ENCODE measurements at regions not wholly inside any gene's neighbourhood (a gene's known extent, or its start where the extent isn't known, plus 50 kb on each side); places are given as distances from the start of the nearest gene placed in this dataset.

GRCh38 chr17:51439395-51440229, 179.3 kb downstream of the UTP18 start:
- H3K4ac ChIP-seq (ENCODE audit: low read depth in 1 of 2, low read length in 2 of 2) = no peak overlapping the region
- no peaks in the 10 kb centered on the region for H3K9me3 ChIP-seq (ENCODE audit: control insufficient read depth, low read length)
- H3K4me2 ChIP-seq (ENCODE audit: low read length, poor library complexity, severe bottlenecking) = no peak overlapping the region
- no peak overlapping the region for H4K8ac ChIP-seq (ENCODE audit: low read length)
- no peak overlapping the region for H2BK5ac ChIP-seq (ENCODE audit: low read depth, low read length, poor library complexity, severe bottlenecking)
- H2AK5ac ChIP-seq (ENCODE audit: low read length, severe bottlenecking) = no peak overlapping the region
- no peaks in the 10 kb centered on the region for H3K79me1 ChIP-seq (replicated peaks; ENCODE audit: low read length, poor library complexity, severe bottlenecking)
- no peak overlapping the region for H3K9ac ChIP-seq (ENCODE audit: low read length)
- H2BK12ac ChIP-seq (ENCODE audit: low read length in 2 of 2) = no peak overlapping the region
- H2BK15ac ChIP-seq (ENCODE audit: low read depth, poor library complexity, severe bottlenecking) = no peak overlapping the region
- no peak overlapping the region for H3K18ac ChIP-seq (ENCODE audit: low read depth in 1 of 2, low read length in 2 of 2)
- no peak overlapping the region for H2BK120ac ChIP-seq (ENCODE audit: low read depth, low read length)
- H4K91ac ChIP-seq (ENCODE audit: low read length) = no peak overlapping the region
- no peak overlapping the region for H3K27ac ChIP-seq (ENCODE audit: low read length, poor library complexity, severe bottlenecking)
- no peaks in the 10 kb centered on the region for H3K27me3 ChIP-seq (ENCODE audit: control insufficient read depth in 1 of 2, insufficient read depth in 1 of 2, low read length in 2 of 2)
- no peak overlapping the region for H2AFZ ChIP-seq (ENCODE audit: low read depth, low read length)
- no peak overlapping the region for H3K4me3 ChIP-seq (ENCODE audit: insufficient read depth in 1 of 2, low read depth in 1 of 2, low read length in 2 of 2)
- 40% methylated on average over 8 of the region's 8 CpGs for WGBS
- DNase-seq = no peak
- no peaks in the 10 kb centered on the region for H3K36me3 ChIP-seq (ENCODE audit: control insufficient read depth in 1 of 2, insufficient read depth in 2 of 2, low read depth in 1 of 2, low read length in 2 of 2)
- H3K14ac ChIP-seq (ENCODE audit: low read length in 2 of 2) = no peak overlapping the region
- no peak overlapping the region for H3K23ac ChIP-seq (ENCODE audit: low read length in 2 of 2)
- H3K4me1 ChIP-seq (ENCODE audit: control insufficient read depth, insufficient read depth, low read depth, low read length) = no peaks in the 10 kb centered on the region

GRCh38 chr17:51441431-51441830, 181.1 kb downstream of the UTP18 start:
- no peaks in the 10 kb centered on the region for H3K9me3 ChIP-seq (ENCODE audit: control insufficient read depth, low read length)
- no peak overlapping the region for H3K23ac ChIP-seq (ENCODE audit: low read length in 2 of 2)
- no peak overlapping the region for H3K9ac ChIP-seq (ENCODE audit: low read length)
- H3K4me2 ChIP-seq (ENCODE audit: low read length, poor library complexity, severe bottlenecking) = no peak overlapping the region
- H3K27ac ChIP-seq (ENCODE audit: low read length, poor library complexity, severe bottlenecking) = no peak overlapping the region
- H2AK5ac ChIP-seq (ENCODE audit: low read length, severe bottlenecking) = no peak overlapping the region
- H3K4ac ChIP-seq (ENCODE audit: low read depth in 1 of 2, low read length in 2 of 2) = no peak overlapping the region
- no peak overlapping the region for H2BK5ac ChIP-seq (ENCODE audit: low read depth, low read length, poor library complexity, severe bottlenecking)
- H3K14ac ChIP-seq (ENCODE audit: low read length in 2 of 2) = no peak overlapping the region
- no peaks in the 10 kb centered on the region for H3K4me1 ChIP-seq (ENCODE audit: control insufficient read depth, insufficient read depth, low read depth, low read length)
- H4K91ac ChIP-seq (ENCODE audit: low read length) = no peak overlapping the region
- no peak overlapping the region for H2BK12ac ChIP-seq (ENCODE audit: low read length in 2 of 2)
- H3K36me3 ChIP-seq (ENCODE audit: control insufficient read depth in 1 of 2, insufficient read depth in 2 of 2, low read depth in 1 of 2, low read length in 2 of 2) = no peaks in the 10 kb centered on the region
- no peaks in the 10 kb centered on the region for H3K27me3 ChIP-seq (ENCODE audit: control insufficient read depth in 1 of 2, insufficient read depth in 1 of 2, low read length in 2 of 2)
- H3K18ac ChIP-seq (ENCODE audit: low read depth in 1 of 2, low read length in 2 of 2) = no peak overlapping the region
- DNase-seq = no peak
- H2AFZ ChIP-seq (ENCODE audit: low read depth, low read length) = no peak overlapping the region
- no peak overlapping the region for H4K8ac ChIP-seq (ENCODE audit: low read length)
- WGBS = no CpG with 5 or more reads among the region's 1 CpG
- no peaks in the 10 kb centered on the region for H3K79me1 ChIP-seq (replicated peaks; ENCODE audit: low read length, poor library complexity, severe bottlenecking)
- H3K4me3 ChIP-seq (ENCODE audit: insufficient read depth in 1 of 2, low read depth in 1 of 2, low read length in 2 of 2) = no peak overlapping the region
- H2BK15ac ChIP-seq (ENCODE audit: low read depth, poor library complexity, severe bottlenecking) = no peak overlapping the region
- H2BK120ac ChIP-seq (ENCODE audit: low read depth, low read length) = no peak overlapping the region

- no peak overlapping the region for H3K27ac ChIP-seq (ENCODE audit: low read length, poor library complexity, severe bottlenecking)
- H2BK12ac ChIP-seq (ENCODE audit: low read length in 2 of 2) = no peak overlapping the region
- H3K23ac ChIP-seq (ENCODE audit: low read length in 2 of 2) = no peak overlapping the region
- H3K4me3 ChIP-seq (ENCODE audit: insufficient read depth in 1 of 2, low read depth in 1 of 2, low read length in 2 of 2) = no peak overlapping the region
- no peaks in the 10 kb centered on the region for H3K9me3 ChIP-seq (ENCODE audit: control insufficient read depth, low read length)
- no peak overlapping the region for H2AFZ ChIP-seq (ENCODE audit: low read depth, low read length)
- H3K36me3 ChIP-seq (ENCODE audit: control insufficient read depth in 1 of 2, insufficient read depth in 2 of 2, low read depth in 1 of 2, low read length in 2 of 2) = no peaks in the 10 kb centered on the region
- no peak overlapping the region for H2BK5ac ChIP-seq (ENCODE audit: low read depth, low read length, poor library complexity, severe bottlenecking)
- H3K4me2 ChIP-seq (ENCODE audit: low read length, poor library complexity, severe bottlenecking) = no peak overlapping the region
- H4K8ac ChIP-seq (ENCODE audit: low read length) = no peak overlapping the region
- no peak overlapping the region for H3K14ac ChIP-seq (ENCODE audit: low read length in 2 of 2)
- no peak overlapping the region for H2BK15ac ChIP-seq (ENCODE audit: low read depth, poor library complexity, severe bottlenecking)
- H3K27me3 ChIP-seq (ENCODE audit: control insufficient read depth in 1 of 2, insufficient read depth in 1 of 2, low read length in 2 of 2) = no peaks in the 10 kb centered on the region
- no peaks in the 10 kb centered on the region for H3K79me1 ChIP-seq (replicated peaks; ENCODE audit: low read length, poor library complexity, severe bottlenecking)
- H4K91ac ChIP-seq (ENCODE audit: low read length) = no peak overlapping the region
- no peak overlapping the region for H2AK5ac ChIP-seq (ENCODE audit: low read length, severe bottlenecking)
- WGBS = 66% methylated on average over 6 of the region's 6 CpGs
- no peak overlapping the region for H3K18ac ChIP-seq (ENCODE audit: low read depth in 1 of 2, low read length in 2 of 2)
- H3K9ac ChIP-seq (ENCODE audit: low read length) = no peak overlapping the region
- DNase-seq = no peak
- H2BK120ac ChIP-seq (ENCODE audit: low read depth, low read length) = no peak overlapping the region
- no peak overlapping the region for H3K4ac ChIP-seq (ENCODE audit: low read depth in 1 of 2, low read length in 2 of 2)
- H3K4me1 ChIP-seq (ENCODE audit: control insufficient read depth, insufficient read depth, low read depth, low read length) = no peaks in the 10 kb centered on the region
Observed at GRCh38 chr17:51442088-51442865, 181.9 kb downstream of the UTP18 start.

GRCh38 chr17:51443646-51444045, 183.3 kb downstream of the UTP18 start:
- no peak overlapping the region for H3K4me2 ChIP-seq (ENCODE audit: low read length, poor library complexity, severe bottlenecking)
- H3K23ac ChIP-seq (ENCODE audit: low read length in 2 of 2) = no peak overlapping the region
- H4K8ac ChIP-seq (ENCODE audit: low read length) = no peak overlapping the region
- H3K9me3 ChIP-seq (ENCODE audit: control insufficient read depth, low read length) = no peaks in the 10 kb centered on the region
- H2BK5ac ChIP-seq (ENCODE audit: low read depth, low read length, poor library complexity, severe bottlenecking) = no peak overlapping the region
- WGBS = 62% methylated on average over 2 of the region's 3 CpGs
- no peak overlapping the region for H2BK15ac ChIP-seq (ENCODE audit: low read depth, poor library complexity, severe bottlenecking)
- no peak overlapping the region for H2BK12ac ChIP-seq (ENCODE audit: low read length in 2 of 2)
- H3K79me1 ChIP-seq (replicated peaks; ENCODE audit: low read length, poor library complexity, severe bottlenecking) = no peaks in the 10 kb centered on the region
- no peak overlapping the region for H3K4ac ChIP-seq (ENCODE audit: low read depth in 1 of 2, low read length in 2 of 2)
- H3K4me1 ChIP-seq (ENCODE audit: control insufficient read depth, insufficient read depth, low read depth, low read length) = no peaks in the 10 kb centered on the region
- H2AK5ac ChIP-seq (ENCODE audit: low read length, severe bottlenecking) = no peak overlapping the region
- H3K36me3 ChIP-seq (ENCODE audit: control insufficient read depth in 1 of 2, insufficient read depth in 2 of 2, low read depth in 1 of 2, low read length in 2 of 2) = no peaks in the 10 kb centered on the region
- H3K27me3 ChIP-seq (ENCODE audit: control insufficient read depth in 1 of 2, insufficient read depth in 1 of 2, low read length in 2 of 2) = no peaks in the 10 kb centered on the region
- no peak overlapping the region for H4K91ac ChIP-seq (ENCODE audit: low read length)
- no peak overlapping the region for H3K18ac ChIP-seq (ENCODE audit: low read depth in 1 of 2, low read length in 2 of 2)
- H3K9ac ChIP-seq (ENCODE audit: low read length) = no peak overlapping the region
- no peak overlapping the region for H3K14ac ChIP-seq (ENCODE audit: low read length in 2 of 2)
- no peak overlapping the region for H3K4me3 ChIP-seq (ENCODE audit: insufficient read depth in 1 of 2, low read depth in 1 of 2, low read length in 2 of 2)
- H2BK120ac ChIP-seq (ENCODE audit: low read depth, low read length) = no peak overlapping the region
- H3K27ac ChIP-seq (ENCODE audit: low read length, poor library complexity, severe bottlenecking) = no peak overlapping the region
- DNase-seq = no peak
- no peak overlapping the region for H2AFZ ChIP-seq (ENCODE audit: low read depth, low read length)
